SU-DHL-6 (cell line): ENCODE measurements at regions not wholly inside any gene's neighbourhood (a gene's known extent, or its start where the extent isn't known, plus 50 kb on each side); places are given as distances from the start of the nearest gene placed in this dataset.

Experiments used
- EZH2phosphoT487 ChIP-seq: fragments of 200-600 bp; sonication (generic), shearing (Covaris generic); conservative IDR thresholded peaks from 2 replicates; pipeline ENCODE4 v1.6.1; 2018; ENCODE audit warnings: mild to moderate bottlenecking, antibody characterized with exemption, low read length, moderate library complexity, mixed read lengths
- TF ChIP-seq, protein P1 (sequence below): fragments of 200-600 bp; sonication (generic); IDR thresholded peaks from one replicate; pipeline ENCODE4 v1.5.1; 2017; ENCODE audit warnings: antibody characterized with exemption, mild to moderate bottlenecking, low read length, moderate library complexity; ENCODE audit not compliant: insufficient read depth, poor library complexity, severe bottlenecking

DNA sequence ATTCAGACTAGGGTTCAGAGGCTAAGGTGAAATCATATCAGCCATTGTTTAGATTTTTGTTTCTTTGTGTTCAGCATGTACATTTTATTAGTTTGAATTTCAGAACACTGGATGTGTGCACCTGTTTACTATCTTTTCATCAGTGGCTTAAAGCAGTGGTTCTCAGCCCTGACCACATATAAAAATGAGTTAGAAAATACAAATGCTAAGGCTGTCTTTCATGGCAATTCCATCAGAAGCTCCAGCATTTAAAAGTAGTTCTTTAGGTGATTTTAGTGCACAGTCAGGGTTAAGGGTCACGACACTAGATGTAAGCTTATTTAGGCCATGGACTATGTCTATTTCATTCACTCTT lies 213.5 kb downstream of the NECTIN3 start:
- TF ChIP-seq, protein P1, sequence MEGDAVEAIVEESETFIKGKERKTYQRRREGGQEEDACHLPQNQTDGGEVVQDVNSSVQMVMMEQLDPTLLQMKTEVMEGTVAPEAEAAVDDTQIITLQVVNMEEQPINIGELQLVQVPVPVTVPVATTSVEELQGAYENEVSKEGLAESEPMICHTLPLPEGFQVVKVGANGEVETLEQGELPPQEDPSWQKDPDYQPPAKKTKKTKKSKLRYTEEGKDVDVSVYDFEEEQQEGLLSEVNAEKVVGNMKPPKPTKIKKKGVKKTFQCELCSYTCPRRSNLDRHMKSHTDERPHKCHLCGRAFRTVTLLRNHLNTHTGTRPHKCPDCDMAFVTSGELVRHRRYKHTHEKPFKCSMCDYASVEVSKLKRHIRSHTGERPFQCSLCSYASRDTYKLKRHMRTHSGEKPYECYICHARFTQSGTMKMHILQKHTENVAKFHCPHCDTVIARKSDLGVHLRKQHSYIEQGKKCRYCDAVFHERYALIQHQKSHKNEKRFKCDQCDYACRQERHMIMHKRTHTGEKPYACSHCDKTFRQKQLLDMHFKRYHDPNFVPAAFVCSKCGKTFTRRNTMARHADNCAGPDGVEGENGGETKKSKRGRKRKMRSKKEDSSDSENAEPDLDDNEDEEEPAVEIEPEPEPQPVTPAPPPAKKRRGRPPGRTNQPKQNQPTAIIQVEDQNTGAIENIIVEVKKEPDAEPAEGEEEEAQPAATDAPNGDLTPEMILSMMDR, result no peak
- TF ChIP-seq EZH2phosphoT487, result no peak
